Large intestine (tissue), 3 donors: ENCODE measurements at regions not wholly inside any gene's neighbourhood (a gene's known extent, or its start where the extent isn't known, plus 50 kb on each side); places are given as distances from the start of the nearest gene placed in this dataset.

Source experiments
- DNase-seq, 2 donors: peaks; one replicate each; pipeline versions ENCODE4 v3.0.0 to v3.0.0-alpha.2; 2013
- H3K27ac ChIP-seq: one replicate; pipeline ENCODE4 v1.5.1; 2013; ENCODE audit warnings: low read length
- H3K27me3 ChIP-seq: 2 replicates; pipeline ENCODE4 v1.6.1; 2013; ENCODE audit warnings: low read length; ENCODE audit not compliant: control insufficient read depth, insufficient read depth
- H3K36me3 ChIP-seq: 2 replicates; pipeline ENCODE4 v1.6.1; 2013; ENCODE audit warnings: low read length; ENCODE audit not compliant: control insufficient read depth, insufficient read depth
- H3K4me1 ChIP-seq: one replicate; pipeline ENCODE4 v1.6.1; 2013; ENCODE audit warnings: low read length; ENCODE audit not compliant: control insufficient read depth, insufficient read depth
- H3K4me3 ChIP-seq: one replicate; pipeline ENCODE4 v1.5.1; 2013; ENCODE audit warnings: low read length
- H3K9me3 ChIP-seq: one replicate; pipeline ENCODE4 v1.6.1; 2013; ENCODE audit warnings: mild to moderate bottlenecking, low read depth, low read length, moderate library complexity; ENCODE audit not compliant: control insufficient read depth
- WGBS: methylation state at CpG from one replicate; pipeline ENCODE4 v1.1.5; 2013; ENCODE audit warnings: low lambda C conversion rate; ENCODE audit not compliant: insufficient coverage; 5-methylcytosine and 5-hydroxymethylcytosine counted together

GRCh38 chr6:16974704-16975359 is 127.0 kb upstream of the STMND1 start:
- no peaks in the 10 kb centered on the region for H3K4me1 ChIP-seq
- no peak overlapping the region for H3K4me3 ChIP-seq
- no peak overlapping the region for H3K27ac ChIP-seq
- H3K27me3 ChIP-seq: peaks cover 15% of the 10 kb centered on the region
- no peaks in the 10 kb centered on the region for H3K9me3 ChIP-seq
- WGBS: 79% methylated on average over 2 of the region's 6 CpGs
- no peak for DNase-seq
- no peaks in the 10 kb centered on the region for H3K36me3 ChIP-seq

GRCh38 chr6:16974387-16974673 is 127.5 kb upstream of the STMND1 start:
- DNase-seq: no peak
- no peak overlapping the region for H3K27ac ChIP-seq
- no peaks in the 10 kb centered on the region for H3K36me3 ChIP-seq
- no peaks in the 10 kb centered on the region for H3K9me3 ChIP-seq
- no peak overlapping the region for H3K4me3 ChIP-seq
- H3K4me1 ChIP-seq: no peaks in the 10 kb centered on the region
- H3K27me3 ChIP-seq: peaks cover 14% of the 10 kb centered on the region

- H3K4me3 ChIP-seq: no peak overlapping the region
- H3K4me1 ChIP-seq: no peaks in the 10 kb centered on the region
- WGBS: 100% methylated on average over 1 of the region's 12 CpGs
- peaks cover 14% of the 10 kb centered on the region for H3K27me3 ChIP-seq
- H3K9me3 ChIP-seq: no peaks in the 10 kb centered on the region
- no peak for DNase-seq
- H3K36me3 ChIP-seq: no peaks in the 10 kb centered on the region
- no peak overlapping the region for H3K27ac ChIP-seq
Observed at GRCh38 chr6:16973545-16974386, 128.1 kb upstream of the STMND1 start.

- Histone ChIP-seq H3K27ac (no peak overlapping the region), H3K4me3 (no peak overlapping the region), H3K4me1 (no peaks in the 10 kb centered on the region), H3K27me3 (peaks cover 14% of the 10 kb centered on the region), H3K36me3 (no peaks in the 10 kb centered on the region), H3K9me3 (no peaks in the 10 kb centered on the region)
- DNase-seq: no peak
- no CpG with 5 or more reads among the region's 5 CpGs for WGBS
Observed at GRCh38 chr6:16973051-16973450, 128.8 kb upstream of the STMND1 start.

- DNase-seq: no peak
- no peaks in the 10 kb centered on the region for H3K4me1 ChIP-seq
- no peaks in the 10 kb centered on the region for H3K9me3 ChIP-seq
- H3K4me3 ChIP-seq: no peak overlapping the region
- H3K36me3 ChIP-seq: no peaks in the 10 kb centered on the region
- peaks cover 12% of the 10 kb centered on the region for H3K27me3 ChIP-seq
- H3K27ac ChIP-seq: no peak overlapping the region
- WGBS: 100% methylated on average over 1 of the region's 2 CpGs
Observed at GRCh38 chr6:16972535-16972934, 129.3 kb upstream of the STMND1 start.

GRCh38 chr6:16969699-16970655 is 131.9 kb upstream of the STMND1 start:
- H3K9me3 ChIP-seq: no peaks in the 10 kb centered on the region
- peaks cover 6% of the 10 kb centered on the region for H3K27me3 ChIP-seq
- DNase-seq: no peak
- WGBS: 24% methylated on average over 2 of the region's 4 CpGs
- H3K4me3 ChIP-seq: no peak overlapping the region
- no peaks in the 10 kb centered on the region for H3K36me3 ChIP-seq
- H3K27ac ChIP-seq: no peak overlapping the region
- H3K4me1 ChIP-seq: no peaks in the 10 kb centered on the region

GRCh38 chr6:16968101-16968500 is 133.7 kb upstream of the STMND1 start:
- no peak for DNase-seq
- Histone ChIP-seq H3K9me3 (no peaks in the 10 kb centered on the region), H3K4me1 (no peaks in the 10 kb centered on the region), H3K4me3 (no peak overlapping the region), H3K27me3 (peaks cover 9% of the 10 kb centered on the region), H3K27ac (no peak overlapping the region), H3K36me3 (no peaks in the 10 kb centered on the region)
- 100% methylated on average over 1 of the region's 5 CpGs for WGBS

- H3K9me3 ChIP-seq: no peaks in the 10 kb centered on the region
- no peak overlapping the region for H3K27ac ChIP-seq
- WGBS: 100% methylated on average over 1 of the region's 2 CpGs
- no peaks in the 10 kb centered on the region for H3K36me3 ChIP-seq
- peaks cover 6% of the 10 kb centered on the region for H3K27me3 ChIP-seq
- H3K4me1 ChIP-seq: no peaks in the 10 kb centered on the region
- no peak for DNase-seq
- H3K4me3 ChIP-seq: no peak overlapping the region
Observed at GRCh38 chr6:16967470-16967817, 134.4 kb upstream of the STMND1 start.

- peak in 1 of 2 donors; percentile 29 for DNase-seq
- H3K27ac ChIP-seq: no peak overlapping the region
- no CpG with 5 or more reads among the region's 5 CpGs for WGBS
- peaks cover 6% of the 10 kb centered on the region for H3K27me3 ChIP-seq
- no peaks in the 10 kb centered on the region for H3K4me1 ChIP-seq
- H3K36me3 ChIP-seq: no peaks in the 10 kb centered on the region
- H3K9me3 ChIP-seq: no peaks in the 10 kb centered on the region
- no peak overlapping the region for H3K4me3 ChIP-seq
Observed at GRCh38 chr6:16966791-16967469, 134.9 kb upstream of the STMND1 start.

GRCh38 chr6:16965689-16966088 is 136.2 kb upstream of the STMND1 start:
- Histone ChIP-seq H3K4me1 (no peaks in the 10 kb centered on the region), H3K27ac (no peak overlapping the region), H3K27me3 (peaks cover 6% of the 10 kb centered on the region), H3K4me3 (no peak overlapping the region), H3K9me3 (no peaks in the 10 kb centered on the region), H3K36me3 (no peaks in the 10 kb centered on the region)
- WGBS: 100% methylated on average over 2 of the region's 8 CpGs
- no peak for DNase-seq
